ENCODE measurements at regions not wholly inside any gene's neighbourhood (a gene's known extent, or its start where the extent isn't known, plus 50 kb on each side); places are given as distances from the start of the nearest gene placed in this dataset.

- TF ChIP-seq TEAD4 (IDR thresholded peaks at IDR 0.05; ENCODE audit: low read depth, low read length) (no peak), CTCF (IDR thresholded peaks at IDR 0.05; ENCODE audit: control extremely low read depth in 1 of 3, insufficient read depth in 1 of 3, low read depth in 1 of 3, low read length in 3 of 3) (no peak), POLR2A (IDR thresholded peaks at IDR 0.05; ENCODE audit: control extremely low read depth in 1 of 2, low read depth in 2 of 2, low read length in 2 of 2) (no peak), ZNF274 (IDR thresholded peaks at IDR 0.05; ENCODE audit: borderline replicate concordance, extremely low read depth, low read length) (no peak), USF2 (IDR thresholded peaks at IDR 0.05; ENCODE audit: low read length) (no peak), SUZ12 (IDR thresholded peaks at IDR 0.05; ENCODE audit: low read length) (no peak), SP4 (IDR thresholded peaks at IDR 0.05; ENCODE audit: low read length) (no peak), GABPA (IDR thresholded peaks at IDR 0.05; ENCODE audit: borderline replicate concordance, insufficient read depth, low read length) (no peak), SRF (IDR thresholded peaks at IDR 0.05; ENCODE audit: low read depth, low read length) (no peak), RNF2 (IDR thresholded peaks at IDR 0.05; ENCODE audit: borderline replicate concordance, low read depth, low read length, missing control alignments, poor library complexity, severe bottlenecking) (no peak), HDAC2 (IDR thresholded peaks at IDR 0.05; ENCODE audit: borderline replicate concordance in 1 of 2, low read depth in 2 of 2, low read length in 2 of 2) (no peak), EGR1 (IDR thresholded peaks at IDR 0.05; ENCODE audit: borderline replicate concordance, low read depth, low read length) (no peak), MAX (IDR thresholded peaks at IDR 0.05) (no peak), ATF2 (IDR thresholded peaks at IDR 0.05; ENCODE audit: low read length) (no peak)
Observed at GRCh38 chr13:22495819-22496218, 685.0 kb upstream of the SGCG start.
